HK-2 (cell line): ENCODE measurements at regions not wholly inside any gene's neighbourhood (a gene's known extent, or its start where the extent isn't known, plus 50 kb on each side); places are given as distances from the start of the nearest gene placed in this dataset.
"Not testable (repeated sequence)": the region's sequence is repeated elsewhere in the genome, so short reads cannot be mapped to it uniquely, and the experiment has no call there.

ENCODE experiments used
- DNase-seq: peaks from one replicate; pipeline ENCODE4 v3.0.0-alpha.2; 2018; ENCODE audit not compliant: unreplicated experiment

DNA sequence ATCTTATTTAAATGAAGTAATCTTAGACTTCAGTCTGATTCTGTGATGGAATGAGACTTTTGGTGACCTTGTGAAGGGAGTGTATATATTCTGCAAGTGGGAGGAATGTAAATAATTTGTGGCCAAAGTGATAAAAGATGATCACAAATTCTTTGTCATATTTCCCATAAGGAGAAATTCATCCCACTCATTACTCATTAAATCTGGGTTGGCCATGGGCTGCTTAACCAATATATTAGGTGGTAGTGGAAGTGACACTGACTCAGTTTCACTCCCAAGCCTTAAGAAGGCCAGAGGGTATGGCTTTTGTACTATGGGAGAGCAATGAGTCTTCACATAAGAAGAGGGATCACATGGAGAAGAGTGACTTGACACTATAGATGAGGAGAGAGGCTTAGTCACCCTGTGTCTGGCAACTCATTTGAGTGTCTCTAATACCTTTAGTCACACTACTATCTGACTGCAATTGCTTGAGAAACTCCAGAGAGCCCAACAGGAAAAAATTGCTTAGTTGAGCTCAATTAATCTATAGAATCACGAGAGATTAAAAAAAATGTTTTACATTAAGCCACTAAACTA is 408.2 kb upstream of the PITX2 start:
- DNase-seq = no peak

- no peak for DNase-seq
Measured at GRCh38 chr4:111031596-111031995, 408.7 kb upstream of the PITX2 start.

DNA sequence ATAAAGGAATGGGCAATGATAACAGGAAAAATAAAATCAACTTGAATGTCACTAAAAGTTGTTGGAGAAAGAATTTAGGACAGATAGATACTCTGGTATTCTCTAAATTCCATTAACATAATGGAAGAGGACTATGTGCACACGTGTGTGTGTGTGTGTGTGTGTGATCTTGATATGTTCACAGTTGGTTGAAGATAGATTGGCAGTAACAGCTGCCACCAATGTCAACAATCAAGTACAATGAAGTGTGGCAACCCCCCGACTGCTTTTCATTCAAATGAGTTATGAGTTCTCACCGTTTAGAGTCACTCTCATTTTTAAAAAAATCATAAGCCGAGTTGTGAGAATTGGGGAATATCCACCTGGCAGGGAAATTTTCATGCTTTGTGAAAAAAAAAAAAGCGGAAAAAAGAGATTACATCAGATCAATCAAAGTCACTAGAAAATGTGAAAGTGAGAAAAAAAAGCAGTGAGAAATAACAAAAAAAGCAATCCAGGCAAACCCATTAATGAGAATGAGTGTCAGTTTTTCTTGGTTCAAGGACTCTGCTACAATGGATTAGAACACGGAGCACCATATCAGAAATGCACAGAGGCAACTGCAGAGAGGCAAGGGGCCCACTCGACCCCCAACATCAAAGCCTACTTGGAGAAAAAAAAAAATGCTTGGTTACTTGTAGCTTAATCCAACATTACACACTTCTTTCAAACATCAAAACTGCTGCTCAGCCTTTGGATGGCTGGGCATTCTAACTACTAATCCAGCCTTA is 414.9 kb upstream of the PITX2 start:
- no peak for DNase-seq

DNA sequence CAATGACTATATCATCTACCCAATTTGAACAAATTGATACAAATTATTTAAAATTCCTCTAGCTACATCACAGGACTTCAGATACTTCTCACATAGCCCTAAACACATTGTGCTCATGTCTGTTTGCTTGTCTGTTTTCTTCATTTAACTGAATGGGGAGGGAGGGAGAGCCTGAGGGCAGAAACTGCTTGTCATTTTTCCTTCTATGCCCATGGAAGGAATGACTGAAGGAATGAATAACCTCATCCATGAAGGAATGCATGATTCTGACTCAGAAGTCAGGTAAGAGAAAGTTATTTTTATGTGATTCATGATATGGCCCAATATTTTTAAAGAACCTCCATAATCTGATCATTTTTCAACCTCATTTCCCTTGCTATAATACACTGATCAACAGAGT is 418.0 kb upstream of the PITX2 start:
- no peak for DNase-seq

DNA sequence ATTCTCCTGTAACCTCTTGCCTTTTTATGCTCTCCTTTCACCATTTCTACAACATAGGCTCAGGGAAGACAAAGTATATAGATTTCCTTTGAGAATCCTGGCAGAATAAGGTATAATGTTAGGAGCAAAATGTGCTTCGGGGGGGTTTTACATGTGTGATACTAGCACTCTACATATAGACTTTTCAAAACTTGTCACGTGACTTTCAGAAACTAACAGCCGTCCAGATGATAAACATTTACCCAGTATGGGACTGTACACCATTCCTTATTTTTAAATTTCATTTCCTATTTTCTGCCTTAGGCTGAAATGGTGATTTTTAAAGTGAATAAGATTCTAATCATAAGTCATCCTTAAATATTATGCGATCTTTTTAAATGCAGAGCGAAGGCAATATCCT is 420.4 kb upstream of the PITX2 start:
- DNase-seq = no peak

DNA sequence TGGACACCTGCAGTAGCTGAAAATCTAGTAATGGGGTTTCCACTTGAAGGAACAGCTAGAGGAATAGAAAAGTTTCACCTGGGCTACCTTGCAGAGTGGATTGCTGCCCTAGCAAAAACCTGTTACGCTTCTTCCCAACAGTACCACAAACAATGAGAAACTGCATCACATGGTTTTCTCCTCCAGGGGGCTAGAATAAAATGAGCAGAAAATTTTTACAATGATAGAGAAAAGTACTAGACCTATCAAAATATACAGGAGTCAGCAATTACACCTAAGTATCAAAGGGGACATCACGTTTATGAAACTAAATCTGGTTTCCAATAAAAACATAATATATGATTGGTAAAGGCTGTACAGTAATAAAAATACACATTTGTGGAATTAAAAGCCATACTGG is 423.1 kb upstream of the PITX2 start:
- no peak for DNase-seq

- peak; percentile 62 for DNase-seq
Measured at GRCh38 chr4:111046811-111047210, 423.9 kb upstream of the PITX2 start.

GRCh38 chr4:111048316-111048715 is 425.4 kb upstream of the PITX2 start:
- peak; percentile 69 for DNase-seq

- DNase-seq = peak; percentile 84
Measured at GRCh38 chr4:111064342-111064993, 441.6 kb upstream of the PITX2 start.

DNA sequence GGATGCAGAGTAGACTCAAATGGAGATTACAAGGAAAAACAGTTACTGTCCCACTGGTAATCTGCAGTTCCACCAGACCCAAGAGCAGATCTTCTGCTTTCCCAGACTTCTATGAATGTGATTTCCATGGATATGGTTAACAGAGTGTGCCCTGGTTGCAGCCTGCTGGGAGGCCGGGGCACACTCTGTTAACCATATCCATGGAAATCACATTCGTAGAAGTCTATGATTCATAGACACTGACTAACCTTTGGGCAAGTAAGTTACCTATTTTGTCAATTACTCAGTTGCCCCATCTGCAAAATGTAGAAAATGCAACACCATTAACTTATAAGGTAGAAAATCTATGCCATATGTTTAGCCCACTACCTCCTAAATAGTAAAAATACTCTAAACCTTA is 443.1 kb upstream of the PITX2 start:
- DNase-seq = peak; percentile 39

DNA sequence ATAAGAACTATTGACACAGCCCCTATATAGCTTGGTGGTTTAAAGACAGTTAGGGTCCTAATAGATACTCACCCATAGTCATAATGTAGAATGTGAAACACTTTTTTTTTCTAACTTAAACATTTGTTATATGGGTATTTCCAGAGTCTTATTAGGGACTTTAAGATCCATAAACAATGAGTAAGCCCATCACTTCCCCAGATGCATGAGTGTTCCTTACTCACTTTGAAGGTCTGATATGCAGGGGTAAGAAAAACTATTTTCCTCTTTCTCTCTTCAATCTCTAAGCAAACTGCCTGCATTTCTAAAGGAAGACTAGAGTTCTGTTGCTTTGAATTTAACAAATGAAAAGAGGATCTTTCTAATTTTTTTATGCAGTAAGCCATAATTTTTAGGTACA is 443.6 kb upstream of the PITX2 start:
- no peak for DNase-seq

DNA sequence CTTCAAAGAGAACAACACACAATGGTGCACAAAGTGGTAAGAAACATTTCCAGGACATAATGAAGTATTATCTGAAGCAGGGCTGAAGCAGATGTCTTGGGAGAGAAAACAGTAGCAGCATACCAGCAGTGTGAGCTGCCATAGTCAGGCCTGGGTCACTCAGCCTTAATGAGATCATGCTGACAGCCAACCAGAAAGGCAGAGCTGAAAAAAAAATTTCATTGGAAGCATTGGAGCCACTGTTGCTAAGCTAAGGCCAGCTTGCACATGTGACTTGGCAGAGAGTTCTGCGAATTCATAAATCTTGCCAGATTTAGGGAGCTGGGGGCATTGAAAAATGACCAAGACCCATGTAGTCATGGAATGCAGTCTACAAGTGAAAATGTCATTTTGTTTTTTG is 444.0 kb upstream of the PITX2 start:
- peak; percentile 27 for DNase-seq

DNA sequence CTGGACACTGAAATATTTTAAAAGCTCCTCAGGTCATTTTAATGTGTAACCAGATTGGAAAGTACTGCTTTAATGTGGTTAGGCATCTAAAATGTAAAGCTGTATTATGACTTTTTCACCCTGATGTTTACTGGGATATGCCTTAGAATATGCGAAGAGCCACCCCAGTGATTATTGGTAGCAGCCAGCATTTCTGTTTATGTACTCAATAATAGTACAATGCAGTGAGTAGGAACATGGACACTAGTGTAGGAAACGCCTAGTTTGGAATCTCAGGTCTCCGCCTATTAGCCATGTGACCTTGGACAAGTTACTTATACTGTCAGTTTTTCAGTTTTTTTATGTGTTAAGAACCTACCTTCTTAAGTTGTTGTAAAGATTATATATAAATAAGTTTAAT is 446.0 kb upstream of the PITX2 start:
- DNase-seq = no peak

GRCh38 chr4:111070390-111070789 is 447.5 kb upstream of the PITX2 start:
- no peak for DNase-seq

GRCh38 chr4:111074523-111075114 is 451.7 kb upstream of the PITX2 start:
- no peak for DNase-seq

- not testable (repeated sequence) for DNase-seq
Measured at GRCh38 chr4:111076299-111076698, 453.4 kb upstream of the PITX2 start.

- no peak for DNase-seq
Measured at GRCh38 chr4:111108153-111108552, 485.3 kb upstream of the PITX2 start.

GRCh38 chr4:111113591-111113990 is 490.7 kb upstream of the PITX2 start:
- no peak for DNase-seq

DNA sequence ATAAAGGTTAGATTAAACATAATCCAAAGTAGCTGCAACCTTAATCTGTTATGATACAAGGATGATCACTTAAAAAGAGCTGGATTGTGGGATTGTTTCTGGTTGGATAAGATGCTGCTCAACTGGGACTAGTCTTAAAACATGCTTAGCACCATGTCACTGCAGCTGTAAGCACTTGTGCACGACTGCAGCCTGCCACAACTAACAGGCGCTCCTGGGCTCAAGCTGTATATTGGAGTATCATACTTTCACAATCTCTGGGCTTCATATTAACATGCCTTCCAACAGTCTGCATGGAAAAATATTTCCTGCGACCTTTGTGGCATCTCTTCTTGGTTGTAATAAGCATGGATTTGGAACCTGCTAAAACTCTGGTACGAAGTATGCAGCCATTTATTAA is 493.0 kb upstream of the PITX2 start:
- DNase-seq = no peak

- no peak for DNase-seq
Measured at GRCh38 chr4:111120191-111120590, 497.3 kb upstream of the PITX2 start.

DNA sequence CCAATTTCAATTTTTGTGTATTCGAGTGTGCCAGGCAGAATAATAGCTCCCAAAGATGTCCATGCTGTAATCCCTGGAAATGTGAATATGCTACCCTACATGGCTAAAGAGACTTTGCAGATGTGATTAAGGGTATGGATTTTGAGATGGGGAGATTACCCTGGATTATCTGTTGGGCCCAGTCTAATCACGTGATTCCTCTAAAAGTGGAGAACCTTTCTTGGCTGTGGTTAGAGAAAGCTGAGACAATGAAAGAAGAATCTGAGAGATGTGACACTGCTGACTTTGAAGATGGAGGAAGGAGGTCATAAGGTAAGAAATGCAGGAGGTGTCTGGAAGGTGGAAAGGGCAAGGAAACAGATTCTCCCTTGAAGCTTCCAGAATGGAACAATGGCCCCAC is 503.5 kb upstream of the PITX2 start:
- DNase-seq = no peak

DNA sequence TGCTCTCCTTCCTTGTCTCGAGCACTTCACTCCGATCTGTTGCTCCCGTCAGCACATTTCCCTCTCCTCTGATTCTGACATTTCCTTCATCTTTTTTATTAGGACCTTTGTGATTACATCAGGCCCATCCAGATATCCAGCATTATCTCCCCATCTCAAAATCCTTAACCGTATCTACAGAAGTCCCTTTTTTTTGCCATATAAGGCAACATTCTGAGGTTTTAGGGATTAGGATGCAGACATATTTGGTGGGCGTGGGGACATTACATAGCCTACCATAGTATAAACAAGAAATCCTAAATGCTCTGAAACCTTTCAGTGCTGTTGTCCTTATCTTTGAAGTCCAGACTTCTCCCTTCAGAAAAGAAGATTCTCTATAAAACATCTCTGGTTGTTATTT is 505.0 kb upstream of the PITX2 start:
- no peak for DNase-seq

- DNase-seq = no peak
Measured at GRCh38 chr4:111128327-111128726, 505.4 kb upstream of the PITX2 start.
